GM12872 (cell line): ENCODE measurements at regions not wholly inside any gene's neighbourhood (a gene's known extent, or its start where the extent isn't known, plus 50 kb on each side); places are given as distances from the start of the nearest gene placed in this dataset.
A peak's percentile ranks its signal among the peaks of the same experiment; 100 is the strongest.

ENCODE experiments used
- CTCF ChIP-seq: IDR thresholded peaks from 3 replicates; pipeline ENCODE4 v1.5.1; 2011; ENCODE audit warnings: low read depth, mild to moderate bottlenecking, low read length, moderate library complexity; ENCODE audit not compliant: insufficient read depth

GRCh38 chr3:152516216-152516615 lies 247.5 kb downstream of the MBNL1 start:
- no peak for TF ChIP-seq CTCF

GRCh38 chr3:152517502-152517901 lies 248.8 kb downstream of the MBNL1 start:
- no peak for TF ChIP-seq CTCF

GRCh38 chr3:152518346-152518745 lies 249.6 kb downstream of the MBNL1 start:
- TF ChIP-seq CTCF = no peak

- no peak for TF ChIP-seq CTCF
These were observed 250.6 kb downstream of the MBNL1 start for GRCh38 chr3:152519376-152519775.

GRCh38 chr3:152522036-152522435 lies 253.3 kb downstream of the MBNL1 start:
- no peak for TF ChIP-seq CTCF

- peak; percentile 62 for TF ChIP-seq CTCF
These were observed 255.7 kb downstream of the MBNL1 start for GRCh38 chr3:152524198-152525140.

GRCh38 chr3:152531717-152532116 lies 263.0 kb downstream of the MBNL1 start:
- TF ChIP-seq CTCF = no peak
